VCaP (cell line): ENCODE measurements at regions not wholly inside any gene's neighbourhood (a gene's known extent, or its start where the extent isn't known, plus 50 kb on each side); places are given as distances from the start of the nearest gene placed in this dataset.

Experiments used
- H3K27ac ChIP-seq: fragments of 450-650 bp; 2 replicates; pipeline ENCODE4 v1.5.1; 2017
- CTCF ChIP-seq: fragments of 450-650 bp; conservative IDR thresholded peaks from 2 replicates; pipeline ENCODE4 v1.5.1; 2017; ENCODE audit warnings: mild to moderate bottlenecking, moderate library complexity

GRCh38 chr21:30104241-30104640 is 62.4 kb downstream of the CLDN17 start:
- H3K27ac ChIP-seq = no peak overlapping the region
- no peak for TF ChIP-seq CTCF

- no peak for TF ChIP-seq CTCF
- no peak overlapping the region for H3K27ac ChIP-seq
These were observed 63.7 kb downstream of the CLDN17 start for GRCh38 chr21:30102871-30103270.

GRCh38 chr21:30101967-30102366 is 64.6 kb downstream of the CLDN17 start:
- no peak for TF ChIP-seq CTCF
- no peak overlapping the region for H3K27ac ChIP-seq

- no peak for TF ChIP-seq CTCF
- no peak overlapping the region for H3K27ac ChIP-seq
These were observed 68.8 kb downstream of the CLDN17 start for GRCh38 chr21:30097791-30098190.

- no peak overlapping the region for H3K27ac ChIP-seq
- no peak for TF ChIP-seq CTCF
These were observed 83.2 kb downstream of the CLDN17 start for GRCh38 chr21:30083225-30083945.

GRCh38 chr21:30081506-30081905 is 85.1 kb downstream of the CLDN17 start:
- TF ChIP-seq CTCF = no peak
- no peak overlapping the region for H3K27ac ChIP-seq

- TF ChIP-seq CTCF = peak; percentile 92
- no peak overlapping the region for H3K27ac ChIP-seq
These were observed 94.1 kb downstream of the CLDN17 start for GRCh38 chr21:30072496-30072895.
